Stromal cell of bone marrow (primary cell): ENCODE measurements at regions not wholly inside any gene's neighbourhood (a gene's known extent, or its start where the extent isn't known, plus 50 kb on each side); places are given as distances from the start of the nearest gene placed in this dataset.

Experiments
- DNase-seq: peaks from one replicate; pipeline ENCODE4 v3.0.0-alpha.2; 2012; ENCODE audit warnings: low read depth

GRCh38 chr5:33210978-33211377 is 229.8 kb upstream of the TARS1 start:
- DNase-seq = no peak

- no peak for DNase-seq
Observed at GRCh38 chr5:33212439-33212838, 228.3 kb upstream of the TARS1 start.

- DNase-seq = no peak
Observed at GRCh38 chr5:33212900-33213299, 227.9 kb upstream of the TARS1 start.

- peak; percentile 64 for DNase-seq
Observed at GRCh38 chr5:33223563-33224284, 217.0 kb upstream of the TARS1 start.

- no peak for DNase-seq
Observed at GRCh38 chr5:33224285-33224961, 216.3 kb upstream of the TARS1 start.

- no peak for DNase-seq
Observed at GRCh38 chr5:33227247-33227646, 213.5 kb upstream of the TARS1 start.

- DNase-seq = no peak
Observed at GRCh38 chr5:33227746-33228145, 213.0 kb upstream of the TARS1 start.

- no peak for DNase-seq
Observed at GRCh38 chr5:33228149-33228548, 212.6 kb upstream of the TARS1 start.

- DNase-seq = no peak
Observed at GRCh38 chr5:33229216-33229615, 211.5 kb upstream of the TARS1 start.

GRCh38 chr5:33230467-33231078 is 210.2 kb upstream of the TARS1 start:
- no peak for DNase-seq

GRCh38 chr5:33231214-33231710 is 209.5 kb upstream of the TARS1 start:
- no peak for DNase-seq

GRCh38 chr5:33231935-33232334 is 208.8 kb upstream of the TARS1 start:
- no peak for DNase-seq

GRCh38 chr5:33232731-33233505 is 207.8 kb upstream of the TARS1 start:
- no peak for DNase-seq

GRCh38 chr5:33235304-33235703 is 205.5 kb upstream of the TARS1 start:
- DNase-seq = no peak

- no peak for DNase-seq
Observed at GRCh38 chr5:33235824-33236223, 204.9 kb upstream of the TARS1 start.

GRCh38 chr5:33237471-33237870 is 203.3 kb upstream of the TARS1 start:
- no peak for DNase-seq

- no peak for DNase-seq
Observed at GRCh38 chr5:33238826-33239695, 201.7 kb upstream of the TARS1 start.

- no peak for DNase-seq
Observed at GRCh38 chr5:33240558-33240957, 200.2 kb upstream of the TARS1 start.

GRCh38 chr5:33241802-33242201 is 199.0 kb upstream of the TARS1 start:
- no peak for DNase-seq

- no peak for DNase-seq
Observed at GRCh38 chr5:33242277-33242676, 198.5 kb upstream of the TARS1 start.

GRCh38 chr5:33244441-33245150 is 196.2 kb upstream of the TARS1 start:
- DNase-seq = no peak
